Neuronal stem cell (in vitro differentiated cells): ENCODE measurements at regions not wholly inside any gene's neighbourhood (a gene's known extent, or its start where the extent isn't known, plus 50 kb on each side); places are given as distances from the start of the nearest gene placed in this dataset.
A peak's percentile ranks its signal among the peaks of the same experiment; 100 is the strongest.

ENCODE experiments used
- DNase-seq: peaks from one replicate; pipeline ENCODE4 v3.0.0-alpha.2; 2013; ENCODE audit warnings: low spot score
- H2AFZ ChIP-seq: one replicate; pipeline ENCODE4 v1.6.1; 2013; ENCODE audit warnings: mild to moderate bottlenecking, low read length, inconsistent platforms
- H2AK5ac ChIP-seq: 2 replicates; pipeline ENCODE4 v1.6.1; 2013; ENCODE audit warnings: low read depth, mild to moderate bottlenecking, inconsistent platforms, low read length, moderate library complexity, mixed read lengths
- H2BK120ac ChIP-seq: 2 replicates; pipeline ENCODE4 v1.6.1; 2013; ENCODE audit warnings: low read depth, mild to moderate bottlenecking, inconsistent platforms, low read length, moderate library complexity, mixed read lengths
- H2BK12ac ChIP-seq: one replicate; pipeline ENCODE4 v1.6.1; 2013; ENCODE audit warnings: low read length, inconsistent platforms
- H2BK15ac ChIP-seq: 2 replicates; pipeline ENCODE4 v1.6.1; 2013; ENCODE audit warnings: mild to moderate bottlenecking, low read length, inconsistent platforms, mixed read lengths
- H2BK5ac ChIP-seq: one replicate; pipeline ENCODE4 v1.6.1; 2013; ENCODE audit warnings: inconsistent platforms, mild to moderate bottlenecking, low read length, moderate library complexity
- H3K14ac ChIP-seq: one replicate; pipeline ENCODE4 v1.6.1; 2013; ENCODE audit warnings: low read length, inconsistent platforms
- H3K18ac ChIP-seq: 2 replicates; pipeline ENCODE4 v1.6.1; 2013; ENCODE audit warnings: low read length, inconsistent platforms
- H3K23ac ChIP-seq: 2 replicates; pipeline ENCODE4 v1.6.1; 2013; ENCODE audit warnings: low read depth, mild to moderate bottlenecking, mixed read lengths, low read length, inconsistent platforms; ENCODE audit not compliant: poor library complexity
- H3K27ac ChIP-seq: replicated peaks from 3 replicates; pipeline ENCODE4 v1.5.1; 2013; ENCODE audit warnings: low read length, inconsistent platforms
- H3K27me3 ChIP-seq, 3 experiments: 2 replicates each; pipeline ENCODE4 v1.6.1; 2013; ENCODE audit warnings: low read length in 3 of 3, mild to moderate bottlenecking in 2 of 3, inconsistent platforms in 1 of 3, low read depth in 1 of 3, mixed read lengths in 1 of 3, moderate library complexity in 1 of 3; ENCODE audit not compliant: control insufficient read depth in 3 of 3, insufficient read depth in 3 of 3
- H3K36me3 ChIP-seq, 2 donors: replicated peaks in 1 of 2; 2 replicates each; pipeline ENCODE4 v1.6.1; 2013; ENCODE audit warnings: low read length in 2 of 2; ENCODE audit not compliant: control insufficient read depth in 2 of 2, insufficient read depth in 2 of 2
- H3K4ac ChIP-seq: 2 replicates; pipeline ENCODE4 v1.6.1; 2013; ENCODE audit warnings: inconsistent platforms, mild to moderate bottlenecking, low read length, moderate library complexity
- H3K4me1 ChIP-seq, 2 donors: 1 replicate in 1 of 2; 2 replicates in 1 of 2; pipeline ENCODE4 v1.6.1; 2013; ENCODE audit warnings: low read length in 2 of 2, low read depth in 1 of 2; ENCODE audit not compliant: control insufficient read depth in 2 of 2, insufficient read depth in 1 of 2
- H3K4me2 ChIP-seq: one replicate; pipeline ENCODE4 v1.6.1; 2013; ENCODE audit warnings: mild to moderate bottlenecking, low read length, inconsistent platforms; ENCODE audit not compliant: insufficient read depth, poor library complexity, severe bottlenecking
- H3K4me3 ChIP-seq, 2 donors: 2 replicates each; pipeline ENCODE4 v1.5.1; 2013; ENCODE audit warnings: low read length in 2 of 2, mild to moderate bottlenecking in 2 of 2, inconsistent platforms in 1 of 2, moderate library complexity in 1 of 2
- H3K79me1 ChIP-seq: one replicate; pipeline ENCODE4 v1.6.1; 2013; ENCODE audit warnings: low read depth, mild to moderate bottlenecking, inconsistent platforms, low read length, moderate library complexity
- H3K9ac ChIP-seq: one replicate; pipeline ENCODE4 v1.6.1; 2013; ENCODE audit warnings: mild to moderate bottlenecking, low read depth, low read length, inconsistent platforms; ENCODE audit not compliant: poor library complexity
- H3K9me3 ChIP-seq, 2 donors: replicated peaks in 1 of 2; 2 replicates each; pipeline versions ENCODE3 to v1.6.1; 2013; ENCODE audit warnings: low read length in 2 of 2, mild to moderate bottlenecking in 2 of 2, inconsistent platforms in 1 of 2, low read depth in 1 of 2, mixed read lengths in 1 of 2, moderate library complexity in 1 of 2; ENCODE audit not compliant: control insufficient read depth in 2 of 2, insufficient read depth in 1 of 2
- H4K8ac ChIP-seq: one replicate; pipeline ENCODE4 v1.6.1; 2013; ENCODE audit warnings: low read depth, mild to moderate bottlenecking, inconsistent platforms, low read length, moderate library complexity
- H4K91ac ChIP-seq: one replicate; pipeline ENCODE4 v1.6.1; 2013; ENCODE audit warnings: low read length, low read depth, mild to moderate bottlenecking, inconsistent platforms; ENCODE audit not compliant: poor library complexity
- WGBS, 2 donors: extraction: QIAGEN DNeasy Blood & Tissue Kit; methylation state at CpG; one replicate each; pipeline ENCODE4 v1.1.7; 2013; ENCODE audit warnings: missing lambda C conversion rate in 2 of 2, mixed read lengths in 1 of 2; ENCODE audit not compliant: insufficient read length in 2 of 2, insufficient replicate concordance in 1 of 2; ENCODE audit errors: extremely low coverage in 2 of 2; 5-methylcytosine and 5-hydroxymethylcytosine counted together

GRCh38 chr10:85421421-85421820 is 945.2 kb downstream of the GRID1 start:
- peak overlapping the region; percentile 6 for H3K27ac ChIP-seq
- H3K9ac ChIP-seq = no peak overlapping the region
- H3K4me3 ChIP-seq = no peak overlapping the region
- no peak overlapping the region for H2AK5ac ChIP-seq
- H2BK5ac ChIP-seq = no peak overlapping the region
- no peak overlapping the region for H3K23ac ChIP-seq
- H2AFZ ChIP-seq = no peak overlapping the region
- H2BK120ac ChIP-seq = no peak overlapping the region
- H3K18ac ChIP-seq = no peak overlapping the region
- no peak overlapping the region for H4K8ac ChIP-seq
- H2BK12ac ChIP-seq = no peak overlapping the region
- H3K4me1 ChIP-seq = peaks cover 6 to 7% of the 10 kb centered on the region in 2 donors
- no CpG with 5 or more reads among the region's 9 CpGs for WGBS, 2 donors
- H3K4me2 ChIP-seq = no peak overlapping the region
- H3K79me1 ChIP-seq = no peaks in the 10 kb centered on the region
- H3K9me3 ChIP-seq = no peaks in the 10 kb centered on the region
- no peaks in the 10 kb centered on the region for H3K27me3 ChIP-seq
- H3K4ac ChIP-seq = no peak overlapping the region
- H4K91ac ChIP-seq = no peak overlapping the region
- DNase-seq = no peak
- H3K36me3 ChIP-seq = no peaks in the 10 kb centered on the region
- H3K14ac ChIP-seq = no peak overlapping the region
- H2BK15ac ChIP-seq = peak overlapping the region; percentile 25

DNA sequence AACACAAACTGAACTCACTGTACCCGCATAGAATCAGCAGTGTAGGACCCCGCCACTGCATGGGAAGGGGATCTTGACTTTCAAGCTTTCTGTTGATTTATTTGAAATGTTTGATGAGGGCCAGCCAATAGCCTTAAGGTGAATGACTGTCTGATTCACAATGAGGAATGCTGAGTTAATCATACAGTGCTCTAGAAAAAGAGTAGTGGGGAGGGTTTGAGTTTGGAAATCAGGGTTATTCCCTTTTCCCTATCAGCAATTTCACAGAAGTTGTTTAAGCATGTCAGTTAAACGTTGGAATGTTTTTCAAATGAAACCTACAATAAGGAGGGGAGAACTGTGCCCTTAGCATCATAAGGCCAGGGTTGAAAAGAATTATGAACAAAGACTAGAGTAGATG is 937.5 kb downstream of the GRID1 start:
- Histone ChIP-seq H3K4me3 (no peak overlapping the region), H2BK15ac (no peak overlapping the region), H3K18ac (no peak overlapping the region), H3K14ac (no peak overlapping the region), H4K91ac (no peak overlapping the region), H3K4ac (no peak overlapping the region), H3K23ac (no peak overlapping the region), H2AK5ac (no peak overlapping the region), H4K8ac (no peak overlapping the region), H3K36me3 (no peaks in the 10 kb centered on the region), H3K9me3 (no peaks in the 10 kb centered on the region), H2BK120ac (no peak overlapping the region), H3K4me2 (no peak overlapping the region), H3K27me3 (no peaks in the 10 kb centered on the region), H2BK5ac (no peak overlapping the region), H3K79me1 (no peaks in the 10 kb centered on the region), H3K9ac (no peak overlapping the region), H2BK12ac (no peak overlapping the region), H3K4me1 (no peaks in the 10 kb centered on the region), H2AFZ (no peak overlapping the region), H3K27ac (no peak overlapping the region)
- WGBS, 2 donors = no CpG with 5 or more reads among the region's 3 CpGs
- DNase-seq = no peak

- H3K9me3 ChIP-seq = no peaks in the 10 kb centered on the region
- no peak overlapping the region for H2BK12ac ChIP-seq
- no peaks in the 10 kb centered on the region for H3K79me1 ChIP-seq
- no peak overlapping the region for H3K27ac ChIP-seq
- no peak overlapping the region for H2AK5ac ChIP-seq
- WGBS, 2 donors = no CpG with 5 or more reads among the region's 2 CpGs
- no peak overlapping the region for H2BK15ac ChIP-seq
- H3K9ac ChIP-seq = no peak overlapping the region
- no peaks in the 10 kb centered on the region for H3K36me3 ChIP-seq
- H4K91ac ChIP-seq = no peak overlapping the region
- no peak for DNase-seq
- no peak overlapping the region for H3K4me3 ChIP-seq
- no peak overlapping the region for H3K23ac ChIP-seq
- no peaks in the 10 kb centered on the region for H3K27me3 ChIP-seq
- no peak overlapping the region for H3K18ac ChIP-seq
- H2BK120ac ChIP-seq = no peak overlapping the region
- no peaks in the 10 kb centered on the region for H3K4me1 ChIP-seq
- no peak overlapping the region for H2BK5ac ChIP-seq
- H3K14ac ChIP-seq = no peak overlapping the region
- H2AFZ ChIP-seq = no peak overlapping the region
- no peak overlapping the region for H4K8ac ChIP-seq
- H3K4ac ChIP-seq = no peak overlapping the region
- no peak overlapping the region for H3K4me2 ChIP-seq
These were observed 935.6 kb downstream of the GRID1 start for GRCh38 chr10:85430991-85431390.

- no CpG with 5 or more reads among the region's 7 CpGs for WGBS, 2 donors
- H2AFZ ChIP-seq = no peak overlapping the region
- H3K18ac ChIP-seq = no peak overlapping the region
- H4K8ac ChIP-seq = no peak overlapping the region
- H4K91ac ChIP-seq = no peak overlapping the region
- no peak overlapping the region for H3K4me2 ChIP-seq
- no peaks in the 10 kb centered on the region for H3K36me3 ChIP-seq
- no peak overlapping the region for H2BK5ac ChIP-seq
- H3K4me3 ChIP-seq = no peak overlapping the region
- no peaks in the 10 kb centered on the region for H3K9me3 ChIP-seq
- H2AK5ac ChIP-seq = no peak overlapping the region
- no peaks in the 10 kb centered on the region for H3K27me3 ChIP-seq
- no peak overlapping the region for H3K14ac ChIP-seq
- H3K79me1 ChIP-seq = no peaks in the 10 kb centered on the region
- H3K9ac ChIP-seq = no peak overlapping the region
- H3K4ac ChIP-seq = no peak overlapping the region
- no peak overlapping the region for H2BK15ac ChIP-seq
- H3K27ac ChIP-seq = no peak overlapping the region
- H3K4me1 ChIP-seq = no peaks in the 10 kb centered on the region
- H3K23ac ChIP-seq = no peak overlapping the region
- no peak overlapping the region for H2BK12ac ChIP-seq
- no peak overlapping the region for H2BK120ac ChIP-seq
- no peak for DNase-seq
These were observed 933.3 kb downstream of the GRID1 start for GRCh38 chr10:85433248-85433647.
